GM11168 (cell line): ENCODE measurements at regions not wholly inside any gene's neighbourhood (a gene's known extent, or its start where the extent isn't known, plus 50 kb on each side); places are given as distances from the start of the nearest gene placed in this dataset.

ENCODE experiments used
- in situ Hi-C: fragments of 300-500 bp; cut with MboI; formaldehyde crosslinking; loops from one replicate; pipeline ENCODE4 v1.12.0; 2022; ENCODE audit warnings: low sequenced_read_pairs; ENCODE audit not compliant: unreplicated experiment

DNA sequence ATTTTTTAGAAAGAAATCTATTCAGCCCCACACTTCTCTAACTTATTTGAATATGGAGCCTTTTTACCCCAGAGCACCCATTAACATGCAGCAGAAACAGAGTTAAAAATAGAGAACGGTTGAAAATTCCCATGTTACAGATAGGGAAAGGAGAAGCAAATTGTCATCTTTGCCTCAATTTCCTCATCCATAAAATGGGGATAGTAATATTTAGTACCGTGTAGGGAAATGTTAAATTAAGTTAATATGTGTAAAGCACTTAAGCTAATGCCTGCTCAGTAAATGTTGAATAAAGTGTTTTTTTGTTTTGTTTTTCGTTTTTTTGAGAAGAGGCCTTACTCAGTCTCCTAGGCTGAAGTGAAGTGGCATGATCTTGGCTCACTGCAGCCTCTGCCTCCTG, 50.3 kb downstream of the NAV1 start:
- in situ Hi-C loops = no loop called here

DNA sequence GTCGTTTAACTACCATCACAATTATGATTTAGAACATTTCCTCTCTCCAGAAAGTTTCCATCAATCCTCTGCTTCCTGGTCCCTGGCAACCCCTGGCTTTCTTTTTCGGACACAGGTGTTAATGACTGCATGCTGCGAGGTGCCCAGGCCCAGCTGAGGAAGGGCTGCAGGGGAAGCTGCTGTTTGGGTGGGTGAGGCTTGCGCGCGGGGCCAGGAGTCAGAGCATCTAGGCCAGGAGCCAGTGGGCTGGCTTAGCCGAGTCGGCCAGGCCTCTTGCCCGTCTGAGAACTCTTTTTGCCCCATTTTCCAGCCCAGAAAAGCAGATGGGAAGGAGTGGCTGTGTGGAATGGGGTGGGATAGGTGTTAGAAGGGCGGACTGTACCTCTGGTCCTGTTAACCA, 51.5 kb downstream of the NAV1 start:
- in situ Hi-C loops = no loop called here

DNA sequence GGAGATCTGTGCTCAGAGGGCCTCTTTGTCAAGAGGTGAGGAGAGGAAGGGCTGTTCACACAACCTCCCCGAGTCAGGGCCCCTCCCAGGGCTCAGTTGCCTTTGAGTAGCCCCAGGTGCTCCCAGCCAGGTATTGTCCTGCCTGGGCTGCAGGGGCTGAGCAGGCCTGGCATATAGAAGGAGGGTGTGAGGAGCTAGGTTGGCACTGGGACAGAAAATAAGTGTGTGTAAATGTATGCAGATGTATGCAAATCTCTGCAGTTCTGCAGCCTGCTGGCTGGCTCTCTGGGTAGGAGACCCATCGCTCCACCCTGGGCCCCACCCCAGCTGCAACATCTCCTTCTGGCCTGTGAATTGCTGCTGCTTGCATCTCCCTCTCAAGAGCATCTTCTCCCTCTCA, 52.4 kb downstream of the NAV1 start:
- in situ Hi-C loops = no loop called here

DNA sequence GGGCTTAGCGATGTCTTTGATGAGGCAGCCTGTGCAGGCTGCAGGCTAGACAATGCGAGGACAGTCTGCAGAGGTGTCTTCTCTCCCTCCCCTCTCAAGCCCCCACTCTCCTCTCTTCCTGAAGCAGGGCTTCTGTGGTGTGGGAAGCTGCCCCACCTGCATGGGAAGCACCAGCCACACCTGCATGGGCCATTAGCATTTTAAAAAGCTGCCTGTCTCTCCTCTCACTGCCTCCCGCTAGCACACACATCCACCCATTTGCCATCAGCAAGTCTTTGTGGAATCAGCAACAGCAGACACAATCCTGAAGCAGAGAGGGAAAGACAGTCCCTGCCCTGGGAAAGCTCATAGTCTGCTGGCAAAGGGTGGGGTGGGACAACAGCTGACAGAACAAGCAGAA, 53.1 kb downstream of the NAV1 start:
- in situ Hi-C loops = no loop called here

DNA sequence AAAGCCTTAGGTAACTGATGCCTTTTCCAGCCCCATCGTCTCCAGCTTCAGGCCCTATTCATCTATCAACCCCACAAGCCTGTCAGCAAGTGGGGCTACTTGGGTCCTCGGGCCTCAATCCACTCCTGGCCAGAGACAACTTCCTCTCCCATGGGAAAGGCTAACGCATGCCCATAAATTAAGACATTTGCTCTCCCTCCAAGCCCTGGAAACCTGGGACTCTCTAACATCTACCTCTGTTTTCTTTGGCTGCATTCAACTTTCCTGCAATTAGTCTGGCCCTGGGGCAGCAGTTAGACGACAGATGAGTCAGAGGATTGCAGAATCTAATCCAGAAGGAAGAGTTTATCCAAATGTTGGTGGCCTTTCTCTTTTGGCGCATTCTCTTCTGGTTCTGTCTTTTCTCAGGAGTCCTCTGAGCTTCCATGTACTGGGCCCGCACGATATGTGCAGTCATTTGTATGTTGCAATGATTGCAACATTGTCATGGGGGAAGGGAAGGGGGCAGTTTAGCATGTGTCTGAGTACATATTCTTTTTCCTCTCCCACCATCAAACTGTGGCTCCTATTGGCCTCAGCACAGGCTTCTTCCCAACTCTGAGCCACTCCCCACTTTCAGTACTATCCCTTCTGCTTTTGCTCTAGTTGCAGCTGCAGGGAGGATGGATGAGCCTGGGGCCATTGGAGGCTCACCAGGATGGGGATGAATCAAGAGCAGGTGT, 54.4 kb downstream of the NAV1 start:
- in situ Hi-C loops = no loop called here

DNA sequence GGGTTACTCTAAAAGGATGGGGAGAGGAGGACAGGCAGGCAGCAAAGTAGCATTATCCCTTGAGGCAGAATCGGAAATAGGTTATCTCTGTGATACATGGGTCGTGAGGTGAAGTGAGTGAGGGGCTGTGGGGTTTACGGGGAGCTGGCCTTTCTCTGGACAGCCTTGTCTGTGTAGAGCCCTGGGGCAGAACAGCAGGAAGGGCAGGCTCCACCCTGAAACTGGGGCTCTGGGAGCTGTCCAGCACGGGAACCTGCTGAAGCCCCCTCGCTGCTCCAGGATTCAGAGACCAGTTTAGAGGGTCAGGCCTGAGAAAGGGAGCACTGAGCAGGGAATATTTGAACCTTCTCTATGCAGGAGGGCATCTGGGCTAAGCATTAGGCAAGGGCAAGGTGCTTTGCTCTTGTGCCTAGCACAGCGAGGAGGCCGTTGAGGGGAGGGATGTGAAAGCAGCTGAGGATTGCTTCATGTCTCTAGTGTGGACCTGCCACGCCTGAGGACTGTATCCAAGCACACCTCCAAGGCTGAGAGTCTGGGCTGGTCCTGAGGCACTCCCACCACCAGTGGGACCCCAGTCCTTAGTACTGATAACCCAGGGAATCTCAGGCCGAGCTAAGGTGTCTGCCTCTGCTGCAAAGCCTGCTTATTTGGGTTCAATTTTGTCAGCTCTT, 55.8 kb downstream of the NAV1 start:
- in situ Hi-C loops = no loop called here

DNA sequence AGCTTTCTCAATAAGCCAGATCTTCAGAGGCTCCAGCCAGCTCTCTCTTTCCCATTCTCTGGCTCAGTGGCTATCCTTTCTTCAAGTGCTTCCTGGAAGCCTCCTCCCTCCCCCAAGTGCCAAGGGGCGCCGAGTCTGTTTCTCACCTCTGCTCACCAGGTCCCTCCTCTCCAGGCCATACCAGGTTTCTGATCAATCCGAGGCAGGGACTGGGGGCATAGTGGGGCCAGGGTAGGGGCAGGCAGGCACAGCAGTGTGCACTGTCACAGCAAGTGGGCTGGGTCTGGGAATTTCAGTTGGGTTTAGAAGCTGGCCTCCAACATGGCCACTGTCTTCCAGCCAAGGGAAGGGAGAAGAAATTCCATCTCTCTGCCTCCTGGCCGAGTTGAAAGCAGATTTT, 56.5 kb downstream of the NAV1 start:
- in situ Hi-C loops = no loop called here

DNA sequence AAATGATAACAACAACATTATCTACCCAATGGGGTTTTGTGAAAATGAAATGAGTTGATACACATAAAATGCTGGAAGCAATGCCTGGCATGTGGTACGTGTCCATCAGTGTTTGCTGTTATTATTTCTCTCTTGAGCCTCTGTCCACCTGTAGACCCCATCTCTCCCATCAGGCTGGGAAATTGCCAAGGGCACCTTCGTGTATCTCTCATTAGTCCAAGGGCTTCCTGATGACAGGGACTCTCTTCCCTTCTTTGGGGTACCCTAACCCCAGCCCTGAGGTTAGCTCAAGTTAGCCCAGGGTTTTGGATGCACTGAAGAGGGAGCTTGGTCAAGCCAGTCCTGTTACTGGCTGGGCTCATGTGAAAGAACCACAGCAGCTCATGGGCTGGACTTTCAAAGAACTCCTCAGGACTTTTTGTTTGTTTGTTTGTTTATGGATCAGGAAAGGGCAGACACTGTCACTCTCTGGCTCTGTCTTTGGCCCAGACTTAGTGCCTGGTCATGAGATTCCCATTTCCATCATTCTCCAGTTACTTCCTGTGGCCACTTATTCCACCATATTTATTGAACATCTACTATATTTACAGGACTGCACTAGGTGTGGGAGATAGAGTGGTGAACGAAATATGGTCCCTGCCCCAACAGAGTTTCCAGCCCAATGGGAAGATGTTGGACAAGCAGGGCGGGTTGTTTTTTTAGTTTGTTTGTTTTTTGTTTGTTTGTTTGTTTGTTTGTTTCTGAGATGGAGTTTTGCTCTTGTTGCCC, 57.4 kb downstream of the NAV1 start:
- in situ Hi-C loops = no loop called here

DNA sequence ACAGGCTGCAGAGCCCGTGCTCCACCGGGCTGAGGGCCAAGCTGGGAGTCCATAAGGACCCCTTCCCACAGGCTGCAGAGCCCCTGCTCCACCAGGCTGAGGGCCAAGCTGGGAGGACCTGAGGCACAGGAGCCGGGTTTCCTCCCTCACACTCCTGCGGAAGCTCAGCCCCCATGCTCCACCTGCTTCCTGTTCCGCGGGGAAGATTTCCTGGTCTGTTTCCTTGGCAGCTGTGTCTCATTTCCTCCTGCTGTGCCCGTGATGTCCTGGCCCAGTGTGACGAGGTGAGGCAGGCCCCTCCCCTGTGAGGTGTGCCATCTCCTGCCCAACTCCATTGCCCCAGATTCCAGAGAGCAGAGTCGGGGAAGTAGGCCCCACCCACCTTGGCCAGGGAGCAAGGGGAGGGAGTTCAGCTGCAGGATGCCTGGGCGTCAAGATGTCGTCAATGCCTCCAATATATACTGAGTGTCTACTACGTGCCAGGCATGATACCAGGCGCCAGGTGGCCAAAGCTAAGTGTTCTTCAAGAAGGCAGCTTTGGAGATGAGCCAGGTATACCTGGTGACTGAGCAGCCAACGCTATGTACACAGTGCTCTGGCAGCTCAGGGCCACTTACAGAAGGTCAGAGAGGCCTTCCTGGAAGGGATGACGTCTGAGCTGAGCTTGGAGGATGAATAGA, 58.8 kb downstream of the NAV1 start:
- in situ Hi-C loops = no loop called here

DNA sequence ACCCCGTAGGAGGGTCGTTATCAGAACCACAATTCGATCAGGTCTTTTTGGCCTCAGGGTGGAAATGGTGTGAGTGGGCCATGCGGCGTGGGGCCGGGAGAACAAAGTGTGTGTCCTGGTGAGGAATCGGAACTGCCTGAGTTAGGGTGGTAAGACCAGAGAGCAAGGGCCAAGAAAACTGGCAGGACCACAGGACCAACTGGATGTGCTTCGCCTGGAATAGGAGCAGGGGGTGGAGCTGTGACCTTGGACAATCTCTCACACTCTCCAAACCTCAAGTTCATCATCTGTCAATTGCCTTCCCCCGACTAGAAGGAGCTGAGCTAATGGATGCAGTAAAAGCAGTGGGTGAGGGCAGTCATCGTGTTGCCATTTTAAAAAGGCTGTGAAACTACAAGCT, 59.5 kb downstream of the NAV1 start:
- in situ Hi-C loops = no loop called here

DNA sequence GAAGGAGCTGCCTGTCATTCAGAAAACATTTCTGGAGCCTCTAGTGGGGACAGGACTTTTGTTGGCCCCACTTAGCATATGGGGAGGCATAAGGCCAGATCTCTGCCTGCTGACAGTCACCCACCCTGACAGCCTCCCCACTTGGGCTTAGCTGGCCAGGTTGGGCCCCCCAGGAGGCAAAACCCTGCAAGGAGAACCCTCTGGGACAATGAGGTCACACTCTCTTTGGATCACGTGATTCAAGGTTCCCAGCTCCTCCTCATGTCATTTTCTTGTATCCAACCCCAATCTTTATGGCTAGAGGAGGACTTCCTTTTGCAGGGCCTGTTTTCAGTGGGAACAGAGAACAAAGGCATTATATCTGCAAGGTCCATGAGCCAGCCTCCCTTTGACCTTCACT, 60.0 kb downstream of the NAV1 start:
- in situ Hi-C loops = no loop called here

DNA sequence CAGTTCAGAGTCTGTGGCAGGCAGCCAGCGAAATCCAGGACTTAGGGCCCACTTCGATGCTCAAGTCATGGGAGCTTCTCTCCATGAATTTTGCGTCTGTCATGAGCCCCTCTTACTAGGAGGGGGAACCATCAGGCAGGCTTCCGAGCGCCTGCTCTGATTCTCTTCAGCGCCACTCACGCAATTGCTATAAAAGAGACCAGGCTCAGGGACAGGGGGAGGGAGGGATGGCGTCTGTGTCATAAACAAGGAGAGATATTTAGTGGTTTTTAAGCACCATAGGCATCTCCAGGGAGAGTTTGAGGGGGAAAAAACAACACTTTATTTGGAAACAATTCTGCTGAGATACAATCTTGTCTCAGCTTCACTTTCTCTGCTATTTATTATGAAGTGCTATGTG, 60.6 kb downstream of the NAV1 start:
- in situ Hi-C loops = no loop called here

DNA sequence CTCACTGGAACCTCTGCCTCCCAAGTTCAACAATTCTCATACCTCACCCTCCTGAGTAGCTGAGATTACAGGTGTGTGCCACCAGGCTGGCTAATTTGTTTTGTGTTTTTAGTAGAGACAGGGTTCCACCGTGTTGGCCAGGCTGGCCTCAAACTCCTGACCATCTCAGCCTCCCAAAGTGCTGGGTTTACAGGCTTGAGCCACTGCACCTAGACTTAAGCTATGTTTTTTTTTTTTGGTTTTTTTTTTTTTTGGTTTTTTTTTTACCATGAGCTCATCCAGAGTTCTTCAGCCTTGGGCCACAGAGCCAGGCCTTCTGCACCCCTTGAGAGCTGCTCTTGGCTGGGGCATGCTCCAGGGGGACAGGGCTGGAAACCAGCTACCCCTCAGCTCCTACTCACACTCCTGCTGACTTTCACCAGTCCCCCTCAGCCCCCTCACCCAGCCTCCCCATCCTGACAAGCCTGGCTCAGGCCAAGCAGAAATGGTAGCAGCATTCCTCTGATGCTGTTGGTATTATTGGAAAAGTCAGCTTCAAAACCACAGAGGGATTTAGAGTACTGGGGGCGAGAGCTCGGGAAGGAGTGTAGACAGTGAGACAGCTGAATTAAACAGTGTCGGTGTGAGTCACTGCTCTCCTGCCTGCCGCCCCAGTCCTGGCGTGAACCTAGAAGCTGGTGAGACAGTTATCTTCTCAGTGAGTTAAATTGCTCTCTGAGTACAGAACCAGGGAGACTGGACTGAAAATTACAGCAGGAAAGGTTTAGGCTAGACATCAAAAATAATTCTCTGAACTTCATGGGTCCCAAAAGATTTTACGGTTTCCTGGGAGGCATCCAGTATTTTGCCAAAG, 63.7 kb downstream of the NAV1 start:
- in situ Hi-C loops = no loop called here

DNA sequence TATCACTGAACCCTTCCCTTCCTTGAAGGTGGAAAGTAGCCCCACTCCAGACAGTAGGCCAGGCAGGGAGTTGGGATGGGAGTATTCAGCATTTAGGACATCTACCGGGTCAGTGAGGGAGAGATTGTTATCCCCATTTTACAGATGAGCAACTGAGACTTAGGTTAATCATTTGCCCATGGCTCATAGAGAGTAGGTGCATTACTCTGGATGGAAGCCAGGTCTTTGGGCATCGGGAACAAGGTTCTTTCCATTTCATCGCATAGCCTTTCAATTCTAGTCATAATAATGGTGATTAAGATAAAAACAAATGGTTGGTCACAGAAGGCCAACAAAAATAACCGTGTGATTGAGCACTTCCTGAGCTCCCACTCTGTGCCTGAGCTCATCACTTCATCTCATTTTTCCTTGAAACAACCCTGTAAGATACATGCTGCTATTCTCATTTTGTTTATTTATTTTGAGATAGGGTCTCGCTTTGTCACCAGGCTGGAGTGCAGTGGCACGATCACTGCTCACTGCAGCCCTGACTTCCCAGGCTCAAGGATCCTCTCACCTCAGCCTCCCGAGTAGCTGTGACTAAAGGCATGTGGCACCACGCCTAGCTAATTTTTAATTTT, 64.8 kb downstream of the NAV1 start:
- in situ Hi-C loops = no loop called here

DNA sequence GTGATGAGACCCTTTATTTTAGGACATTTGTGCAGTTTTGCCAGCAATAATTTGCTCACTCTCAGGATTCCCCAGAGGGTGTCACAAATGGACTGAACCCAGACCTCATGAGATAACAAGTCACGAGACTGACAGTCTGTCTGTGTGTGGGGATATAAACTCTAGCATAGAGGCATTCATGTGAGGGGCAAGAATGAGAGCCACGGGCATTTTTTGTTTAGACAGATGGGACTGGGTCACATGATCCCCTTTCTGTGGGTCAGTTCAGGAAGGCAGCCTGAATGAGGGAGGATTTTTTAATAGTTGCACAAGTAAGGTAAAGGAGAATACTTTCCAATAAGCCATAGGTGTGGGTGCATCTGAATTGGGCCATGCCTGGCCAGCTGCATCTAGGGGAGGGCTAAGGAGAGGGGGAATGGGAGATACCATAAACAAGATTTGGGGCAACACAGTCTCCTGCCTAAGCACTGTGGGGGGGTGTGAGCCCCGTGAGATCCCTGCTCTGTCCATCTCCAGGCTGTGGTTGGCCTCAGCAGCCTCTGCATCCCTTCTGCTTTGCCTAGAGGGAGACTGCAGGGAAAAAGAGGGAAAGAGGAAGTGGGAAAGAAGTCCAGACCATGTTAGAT, 66.6 kb downstream of the NAV1 start:
- in situ Hi-C loops = no loop called here

DNA sequence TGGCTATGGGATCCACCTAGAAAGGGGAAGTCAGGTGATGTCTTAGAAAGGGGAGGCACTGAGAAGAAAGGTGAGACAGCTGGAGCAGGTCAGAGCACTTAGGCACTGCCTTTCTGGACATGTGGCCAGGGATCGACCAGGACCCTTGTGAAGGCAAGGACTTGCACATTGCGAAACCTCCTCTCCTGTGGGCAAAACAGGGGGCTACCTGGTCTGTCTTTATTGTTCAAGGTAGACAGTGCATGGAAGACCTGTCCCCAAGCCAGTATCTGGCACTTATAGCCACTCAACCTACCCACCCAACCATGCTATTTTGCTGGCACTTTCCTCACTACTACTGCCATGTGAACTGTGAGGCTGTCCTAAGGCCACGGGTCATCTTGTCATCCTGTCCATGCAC, 67.2 kb downstream of the NAV1 start:
- in situ Hi-C loops = no loop called here

DNA sequence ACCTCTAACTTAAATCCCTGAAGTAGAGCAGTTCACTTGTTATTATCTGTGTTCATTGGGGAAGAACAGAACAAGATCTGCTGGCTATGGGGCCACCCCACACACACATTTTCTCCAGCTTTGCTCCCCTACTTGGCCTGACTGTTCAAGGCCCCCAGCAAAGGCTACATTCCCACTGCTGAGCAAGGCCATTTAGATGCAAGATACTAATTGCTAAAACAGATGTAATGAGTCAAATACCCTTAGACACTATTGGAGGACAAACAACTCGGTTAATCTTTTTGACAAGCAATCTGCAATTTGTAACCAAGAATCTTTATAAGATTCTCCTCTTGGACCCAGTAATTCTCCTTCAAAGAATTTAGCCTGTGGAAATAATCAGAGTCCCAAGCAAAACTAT, 67.7 kb downstream of the NAV1 start:
- in situ Hi-C loops = no loop called here

DNA sequence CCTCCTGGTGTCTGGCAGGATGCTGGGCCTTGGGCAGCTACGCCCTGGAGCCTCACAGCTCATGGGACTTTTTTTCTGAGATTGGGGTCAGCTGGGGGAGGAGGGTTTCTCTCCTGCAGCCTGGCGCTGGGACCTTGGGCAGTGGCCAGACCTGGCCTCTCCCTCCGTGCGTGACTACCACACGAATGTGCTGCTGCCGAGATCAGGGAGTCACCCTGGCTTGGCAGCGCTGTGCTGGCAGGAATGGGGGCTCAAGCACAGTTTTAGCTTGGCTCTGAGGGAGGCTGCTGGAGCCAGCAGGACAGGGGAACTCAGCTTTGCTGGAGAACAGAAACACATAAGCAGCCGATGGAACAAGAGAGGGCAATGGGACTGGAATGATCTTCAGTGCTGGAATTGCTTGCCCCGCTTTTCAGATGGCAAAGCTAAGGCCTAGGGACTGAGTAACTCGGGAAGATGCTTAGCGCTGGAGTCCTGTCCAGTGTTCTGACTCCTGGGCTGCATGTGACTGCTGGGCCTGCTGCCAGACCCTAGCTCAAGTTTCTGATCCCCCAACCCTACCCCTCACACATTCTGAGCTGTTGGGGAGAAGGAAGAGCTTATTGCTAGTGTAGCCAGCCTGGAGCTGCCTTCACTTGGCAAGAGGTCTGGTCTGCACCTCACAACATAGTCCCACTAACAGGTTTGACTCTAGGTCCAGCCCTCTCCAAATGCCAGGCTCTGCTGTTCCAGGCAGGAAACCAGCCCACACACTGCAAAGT, 69.9 kb downstream of the NAV1 start:
- in situ Hi-C loops = no loop called here
